Mucosa of rectum (tissue), 2 donors: ENCODE measurements at regions not wholly inside any gene's neighbourhood (a gene's known extent, or its start where the extent isn't known, plus 50 kb on each side); places are given as distances from the start of the nearest gene placed in this dataset.

Source experiments
- H3K27ac ChIP-seq, 2 donors: one replicate each; pipeline ENCODE4 v1.7.0; 2013; ENCODE audit warnings: inconsistent platforms in 2 of 2, low read depth in 2 of 2, low read length in 2 of 2
- H3K27me3 ChIP-seq, 2 donors: one replicate each; pipeline ENCODE4 v1.7.0; 2013; ENCODE audit warnings: low read length in 2 of 2; ENCODE audit not compliant: control insufficient read depth in 2 of 2, insufficient read depth in 2 of 2
- H3K36me3 ChIP-seq, 2 donors: one replicate each; pipeline ENCODE4 v1.7.0; 2013; ENCODE audit warnings: low read length in 2 of 2; ENCODE audit not compliant: control insufficient read depth in 2 of 2, insufficient read depth in 2 of 2
- H3K4me1 ChIP-seq, 2 donors: one replicate each; pipeline ENCODE4 v1.7.0; 2013; ENCODE audit warnings: low read length in 2 of 2, mild to moderate bottlenecking in 1 of 2; ENCODE audit not compliant: control insufficient read depth in 2 of 2, insufficient read depth in 2 of 2
- H3K4me3 ChIP-seq, 2 donors: one replicate each; pipeline ENCODE4 v1.7.0; 2013; ENCODE audit warnings: low read length in 2 of 2
- H3K9ac ChIP-seq, 2 donors: one replicate each; pipeline ENCODE4 v1.7.0; 2013; ENCODE audit warnings: low read length in 2 of 2, low read depth in 1 of 2, mild to moderate bottlenecking in 1 of 2
- H3K9me3 ChIP-seq, 2 donors: one replicate each; pipeline ENCODE4 v1.7.0; 2013; ENCODE audit warnings: low read length in 2 of 2; ENCODE audit not compliant: control insufficient read depth in 2 of 2
- donor health status: healthy.
- donor health status: Normal muscosa, but diverticular disease.

DNA sequence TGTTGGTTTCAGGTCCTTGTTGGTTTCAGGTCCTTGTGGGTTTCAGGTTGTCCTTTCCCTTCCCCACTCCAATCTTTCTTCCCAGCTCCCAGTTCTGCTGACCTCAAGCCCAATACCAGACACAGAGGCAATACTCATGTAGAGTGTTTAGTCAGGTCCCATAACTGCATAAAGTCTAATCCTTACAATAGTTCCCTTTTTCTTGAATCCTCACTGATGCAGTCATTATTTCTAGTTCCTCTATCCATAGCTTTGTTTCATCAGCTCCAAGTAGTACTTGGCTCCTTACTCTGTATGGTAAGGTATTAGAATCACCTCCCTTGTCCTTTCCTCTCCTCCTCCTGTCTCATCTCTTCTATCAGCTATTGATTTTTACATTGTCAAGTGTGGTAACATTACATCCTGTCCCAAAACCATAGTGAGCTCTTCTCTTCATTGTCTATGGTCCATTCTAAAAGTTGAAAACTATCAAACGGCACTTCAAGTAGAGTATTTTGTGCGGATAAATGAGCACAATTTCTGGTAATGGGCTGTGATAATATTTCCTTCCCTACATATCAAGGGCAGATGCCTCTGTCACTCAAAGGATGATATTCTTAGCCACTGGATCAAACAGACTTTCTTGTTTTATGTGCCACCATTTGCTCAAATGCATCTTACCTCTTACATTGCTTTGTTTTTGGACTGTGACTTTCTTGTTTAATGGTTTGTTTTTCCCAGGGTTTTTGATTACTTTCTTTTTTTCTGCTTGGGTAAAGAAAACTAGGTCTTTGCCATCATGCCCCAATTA lies 57.2 kb upstream of the JDP2 start:
- Histone ChIP-seq H3K9me3 (no peaks in the 10 kb centered on the region), H3K36me3 (no peaks in the 10 kb centered on the region), H3K27ac (no peak overlapping the region), H3K4me1 (peaks cover 0 to 3% of the 10 kb centered on the region in 2 donors), H3K27me3 (no peaks in the 10 kb centered on the region), H3K4me3 (no peak overlapping the region), H3K9ac (no peak overlapping the region)

DNA sequence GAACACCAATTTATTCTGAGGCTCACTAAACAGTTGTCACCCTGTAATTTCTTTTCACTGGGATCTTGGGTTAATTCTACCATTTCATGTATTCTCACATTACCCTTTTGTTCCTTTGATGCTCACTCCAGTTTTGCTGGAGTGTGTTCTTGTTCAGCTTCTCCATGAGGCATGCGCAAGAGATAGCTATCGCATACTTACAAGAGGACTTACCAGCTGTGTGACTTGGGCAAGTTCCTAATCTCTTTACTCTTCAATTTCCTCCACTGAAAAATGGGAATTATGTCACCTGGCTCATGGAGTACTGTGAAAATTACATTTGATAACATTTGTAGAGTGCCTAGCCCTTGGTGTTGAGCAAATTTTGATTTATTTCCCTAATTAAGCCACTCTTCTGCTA lies 56.5 kb upstream of the JDP2 start:
- H3K36me3 ChIP-seq, result no peaks in the 10 kb centered on the region
- no peak overlapping the region for H3K4me3 ChIP-seq
- no peak overlapping the region for H3K27ac ChIP-seq
- no peaks in the 10 kb centered on the region for H3K9me3 ChIP-seq
- H3K9ac ChIP-seq, result no peak overlapping the region
- peaks cover 0 to 3% of the 10 kb centered on the region in 2 donors for H3K4me1 ChIP-seq
- H3K27me3 ChIP-seq, result no peaks in the 10 kb centered on the region

DNA sequence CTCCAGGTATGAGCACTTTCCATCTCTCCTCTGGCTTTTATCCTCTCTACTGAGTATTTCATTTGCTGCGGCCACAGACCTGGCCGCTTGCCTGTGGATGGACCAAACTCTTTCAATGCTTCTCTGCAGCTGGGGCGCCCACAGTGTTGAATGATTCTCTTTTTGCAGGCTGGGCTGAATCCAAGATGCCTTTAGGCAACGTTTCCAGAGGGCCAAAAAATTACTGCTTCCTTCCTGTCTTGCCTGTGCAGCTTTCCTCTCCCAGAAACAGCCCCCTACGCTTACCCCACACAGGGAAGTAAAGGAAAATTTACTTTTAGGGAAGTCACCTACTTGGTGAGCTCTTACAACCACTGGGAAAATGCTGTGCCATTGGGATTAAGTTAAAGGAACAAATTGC lies 55.6 kb upstream of the JDP2 start:
- Histone ChIP-seq H3K4me3 (no peak overlapping the region), H3K4me1 (peaks cover 0 to 3% of the 10 kb centered on the region in 2 donors), H3K27ac (no peak overlapping the region)

DNA sequence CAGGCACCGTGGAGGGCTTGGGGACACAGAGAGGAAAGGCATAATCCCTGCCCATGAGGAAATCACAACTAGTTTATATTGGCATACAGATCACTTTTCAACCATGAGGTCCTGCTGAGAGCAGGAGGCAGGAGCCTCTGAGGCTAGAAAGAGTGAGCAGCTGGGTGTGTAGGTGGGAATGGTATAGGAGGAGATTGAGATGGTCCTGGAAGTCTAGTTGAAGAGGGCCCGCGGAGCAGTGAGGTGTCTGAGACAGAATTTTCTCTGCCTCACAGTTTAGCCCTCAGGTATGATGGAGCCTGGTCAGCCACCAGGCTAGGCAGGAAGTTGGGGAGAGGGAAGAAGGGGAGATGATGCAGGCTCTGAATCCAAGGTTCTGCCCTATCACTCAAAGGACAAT lies 54.7 kb upstream of the JDP2 start:
- H3K9ac ChIP-seq, result no peak overlapping the region
- H3K9me3 ChIP-seq, result no peaks in the 10 kb centered on the region
- H3K36me3 ChIP-seq, result no peaks in the 10 kb centered on the region
- H3K4me3 ChIP-seq, result no peak overlapping the region
- H3K27ac ChIP-seq, result no peak overlapping the region
- H3K27me3 ChIP-seq, result no peaks in the 10 kb centered on the region
- H3K4me1 ChIP-seq, result peaks cover 0 to 3% of the 10 kb centered on the region in 2 donors

More for the DNA sequence above, 55.6 kb upstream of the JDP2 start:
- Histone ChIP-seq H3K9ac (no peak overlapping the region), H3K9me3 (no peaks in the 10 kb centered on the region), H3K27me3 (no peaks in the 10 kb centered on the region), H3K36me3 (no peaks in the 10 kb centered on the region)

DNA sequence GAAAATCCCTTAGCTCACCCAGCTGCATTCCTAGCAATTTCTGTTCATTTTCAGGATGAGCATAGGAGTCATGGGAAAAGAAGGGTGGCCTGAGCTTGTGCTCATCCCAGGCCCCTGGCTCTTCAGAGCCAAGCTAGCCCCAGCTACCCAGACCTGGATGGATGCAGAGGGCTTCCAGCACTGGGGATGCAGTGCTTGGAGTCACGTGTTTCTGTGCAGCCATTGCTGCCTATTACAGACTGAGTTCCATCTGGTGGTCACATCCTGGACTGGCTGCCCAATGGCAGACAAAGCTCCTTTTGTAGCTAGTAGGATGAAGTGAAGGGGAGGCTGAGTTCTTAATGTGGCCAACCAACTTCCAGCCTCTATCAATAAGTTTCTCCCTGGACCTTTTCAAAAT lies 54.2 kb upstream of the JDP2 start:
- Histone ChIP-seq H3K27ac (no peak overlapping the region), H3K4me3 (no peak overlapping the region), H3K9ac (no peak overlapping the region), H3K27me3 (no peaks in the 10 kb centered on the region), H3K9me3 (no peaks in the 10 kb centered on the region), H3K4me1 (peaks cover 0 to 3% of the 10 kb centered on the region in 2 donors), H3K36me3 (no peaks in the 10 kb centered on the region)

DNA sequence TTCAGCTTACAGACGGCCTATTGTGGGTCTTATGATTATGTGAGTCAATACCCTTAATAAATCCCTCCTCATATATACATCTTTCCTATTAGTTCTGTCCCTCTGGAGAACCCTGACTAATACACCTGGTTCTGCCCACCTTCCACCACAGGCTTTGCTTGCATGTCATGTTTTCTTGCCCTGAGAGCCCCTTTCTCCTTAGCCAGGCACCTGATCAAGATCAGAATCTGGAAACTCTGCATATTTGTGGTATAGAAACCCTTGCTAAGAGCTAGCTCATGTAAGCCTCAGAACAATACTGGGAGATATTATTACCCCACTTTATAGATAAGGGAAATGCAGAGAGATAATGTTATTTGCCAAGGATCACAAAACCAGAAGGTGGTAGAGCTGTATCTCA lies 52.9 kb upstream of the JDP2 start:
- Histone ChIP-seq H3K9ac (no peak overlapping the region), H3K27ac (no peak overlapping the region)

DNA sequence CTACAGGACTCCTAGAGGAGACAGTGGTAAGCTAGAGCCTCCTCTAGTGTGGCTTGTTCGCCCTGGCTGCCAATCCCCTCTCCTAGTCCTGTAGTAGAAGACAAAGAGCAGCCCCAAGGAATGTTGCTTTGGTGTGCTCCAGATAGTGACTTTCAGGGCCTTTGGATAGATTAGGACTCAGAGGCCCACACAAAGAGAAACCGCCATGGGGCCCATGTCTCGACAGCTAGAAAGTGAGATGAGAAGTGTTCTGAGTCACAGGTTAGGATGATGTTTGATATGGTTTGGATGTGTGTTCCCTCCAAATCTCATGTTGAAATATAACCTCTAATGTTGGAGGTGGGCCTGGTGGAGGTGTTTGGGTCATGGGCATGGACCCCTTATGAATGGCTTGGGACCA lies 51.8 kb upstream of the JDP2 start:
- no peaks in the 10 kb centered on the region for H3K4me1 ChIP-seq
- no peaks in the 10 kb centered on the region for H3K36me3 ChIP-seq
- H3K9ac ChIP-seq, result no peak overlapping the region
- no peak overlapping the region for H3K27ac ChIP-seq
- H3K27me3 ChIP-seq, result no peaks in the 10 kb centered on the region
- H3K9me3 ChIP-seq, result no peaks in the 10 kb centered on the region
- H3K4me3 ChIP-seq, result no peak overlapping the region

More for the DNA sequence above, 52.9 kb upstream of the JDP2 start:
- no peaks in the 10 kb centered on the region for H3K9me3 ChIP-seq
- no peaks in the 10 kb centered on the region for H3K36me3 ChIP-seq
- peaks cover 0 to 3% of the 10 kb centered on the region in 2 donors for H3K4me1 ChIP-seq
- no peaks in the 10 kb centered on the region for H3K27me3 ChIP-seq
- no peak overlapping the region for H3K4me3 ChIP-seq
